ENCODE measurements at regions not wholly inside any gene's neighbourhood (a gene's known extent, or its start where the extent isn't known, plus 50 kb on each side); places are given as distances from the start of the nearest gene placed in this dataset.
"Not testable (repeated sequence)": the region's sequence is repeated elsewhere in the genome, so short reads cannot be mapped to it uniquely, and the experiment has no call there.

DNA sequence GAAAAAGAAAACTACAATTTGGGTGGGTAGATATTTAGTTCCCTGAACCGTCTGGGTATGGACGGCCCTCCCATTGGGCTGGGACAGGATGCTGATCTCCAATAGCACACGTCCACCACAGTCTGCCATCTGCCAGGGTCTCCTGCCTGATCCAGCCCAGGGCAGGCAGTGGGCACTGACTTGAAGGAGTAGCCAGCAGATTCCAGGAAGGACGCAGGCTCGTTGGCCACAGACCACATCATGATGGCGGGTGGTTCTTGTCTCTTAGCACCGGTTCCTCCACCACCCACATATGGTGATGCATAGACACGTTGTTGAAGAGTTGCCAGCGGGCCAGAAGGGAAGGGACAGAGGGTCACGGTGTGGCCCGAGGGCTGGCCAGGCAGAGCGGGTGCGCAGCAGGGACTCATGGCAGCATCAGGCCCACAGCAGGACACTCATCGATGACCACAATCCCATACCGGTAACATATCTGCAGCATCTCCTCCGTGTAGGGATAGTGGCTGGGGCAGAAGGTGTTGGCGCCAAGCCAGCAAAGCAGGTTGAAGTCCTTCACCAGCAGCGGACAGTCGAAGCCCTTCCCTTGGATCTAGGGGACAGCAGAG, 155.8 kb upstream of the FAM174A start:
- not testable (repeated sequence) for DNase-seq

DNA sequence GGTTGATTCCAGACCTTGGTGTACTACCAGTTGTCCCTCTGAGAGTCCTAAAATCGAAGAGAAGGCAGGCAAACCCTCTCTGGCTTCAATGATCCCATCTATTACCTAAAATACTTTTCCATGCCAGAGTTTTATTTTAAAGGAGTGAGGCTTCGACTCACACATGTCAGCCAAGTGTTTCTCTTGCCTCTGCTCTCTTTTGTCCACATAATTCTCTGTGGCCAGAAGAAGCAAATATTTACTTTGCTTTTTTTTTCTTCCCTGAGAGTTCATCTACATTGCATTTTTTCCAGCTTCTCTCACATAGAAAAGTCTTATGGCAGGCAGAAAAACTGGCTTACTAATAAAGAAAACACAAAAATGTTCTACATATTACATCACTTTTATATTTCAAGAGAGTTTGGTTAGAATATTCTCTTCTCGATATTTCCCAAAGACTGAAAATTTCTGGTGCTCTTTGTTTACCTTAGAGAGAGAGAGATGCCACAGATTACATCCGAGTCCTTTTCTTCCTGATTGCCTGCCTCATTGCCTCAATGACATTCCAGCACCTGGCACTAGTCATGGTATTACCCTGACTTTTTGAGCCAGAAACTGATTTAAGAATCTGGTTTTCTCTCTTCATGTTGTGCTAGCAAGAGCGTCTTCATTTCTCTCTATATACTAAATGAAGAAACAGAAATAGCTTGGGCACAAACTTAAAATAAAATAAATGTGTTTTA, 170.3 kb upstream of the FAM174A start:
- not testable (repeated sequence) for DNase-seq

DNA sequence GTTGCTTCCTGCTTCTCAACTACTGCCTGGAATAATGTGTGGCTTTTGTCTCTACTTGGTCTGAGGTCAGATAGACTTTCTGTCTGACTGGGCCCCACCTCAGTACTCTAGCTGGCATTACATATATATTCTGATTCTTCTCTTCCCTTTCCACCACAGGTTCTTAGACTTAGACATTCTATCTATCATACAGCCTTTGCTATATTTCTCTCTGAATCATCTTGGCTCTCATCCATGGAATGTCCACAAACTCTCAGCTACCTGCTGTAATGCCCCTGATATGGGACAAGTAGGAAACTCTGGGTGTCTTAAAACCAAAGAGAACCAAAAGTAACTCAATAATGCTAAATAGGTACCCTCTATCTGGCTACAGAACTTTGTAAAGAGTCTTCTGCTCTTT, 170.8 kb upstream of the FAM174A start:
- DNase-seq = not testable (repeated sequence)

DNA sequence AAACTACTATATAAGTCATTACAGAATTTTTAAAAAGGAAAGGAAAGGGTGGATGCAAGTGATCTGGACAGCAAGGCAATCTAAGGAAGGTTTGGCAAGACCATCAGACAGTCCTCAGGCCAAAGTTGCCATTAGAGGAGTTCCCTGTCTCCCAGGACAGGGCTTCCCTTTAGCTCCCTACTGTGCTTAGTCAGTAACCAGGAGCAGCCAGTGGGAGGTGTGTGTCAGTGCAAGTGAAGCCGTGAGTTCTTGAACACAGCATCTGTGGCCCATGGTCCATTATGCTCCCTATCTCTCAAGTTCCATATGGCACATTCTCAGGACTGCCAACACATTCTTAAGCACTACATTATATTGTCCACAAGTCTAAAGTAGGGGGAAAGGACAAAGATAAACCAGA, 175.2 kb upstream of the FAM174A start:
- not testable (repeated sequence) for DNase-seq

DNA sequence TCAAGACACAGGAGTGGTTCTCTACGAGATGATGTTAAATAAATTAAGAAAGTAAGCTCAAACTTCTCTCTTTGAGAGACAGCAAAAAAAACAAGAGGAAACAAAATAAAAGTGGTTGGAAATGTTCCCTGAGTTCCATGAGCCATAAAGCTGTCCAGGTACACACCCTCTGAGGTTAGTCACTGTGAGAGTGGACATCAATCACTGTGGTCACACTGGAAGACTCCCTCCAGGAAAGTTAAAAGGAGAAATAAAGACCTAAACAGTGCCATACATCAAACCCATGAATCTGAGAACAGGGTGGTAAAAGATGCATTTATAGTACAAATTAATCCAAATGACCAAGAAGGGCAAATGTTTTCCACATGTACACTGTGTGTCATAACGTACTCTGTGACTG, 188.9 kb upstream of the FAM174A start:
- not testable (repeated sequence) for DNase-seq

DNA sequence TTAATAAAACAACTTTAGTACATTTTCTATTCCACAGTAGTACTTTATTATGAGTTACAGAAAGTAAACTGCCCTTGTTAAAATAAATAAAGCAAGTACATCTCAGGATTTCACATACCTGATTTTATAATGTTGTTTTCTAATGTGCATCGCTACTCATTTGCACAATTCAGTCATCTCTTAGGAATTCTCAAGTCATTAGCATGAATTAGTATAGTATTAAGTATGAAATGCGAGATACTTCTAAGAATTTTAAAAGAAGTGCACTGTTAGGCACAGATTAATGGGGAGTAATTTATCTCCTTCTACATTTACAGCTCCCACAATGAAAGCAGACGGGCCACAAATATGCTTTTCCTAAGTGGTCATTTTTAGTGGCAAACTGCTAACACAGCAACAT, 193.7 kb upstream of the FAM174A start:
- not testable (repeated sequence) for DNase-seq

DNA sequence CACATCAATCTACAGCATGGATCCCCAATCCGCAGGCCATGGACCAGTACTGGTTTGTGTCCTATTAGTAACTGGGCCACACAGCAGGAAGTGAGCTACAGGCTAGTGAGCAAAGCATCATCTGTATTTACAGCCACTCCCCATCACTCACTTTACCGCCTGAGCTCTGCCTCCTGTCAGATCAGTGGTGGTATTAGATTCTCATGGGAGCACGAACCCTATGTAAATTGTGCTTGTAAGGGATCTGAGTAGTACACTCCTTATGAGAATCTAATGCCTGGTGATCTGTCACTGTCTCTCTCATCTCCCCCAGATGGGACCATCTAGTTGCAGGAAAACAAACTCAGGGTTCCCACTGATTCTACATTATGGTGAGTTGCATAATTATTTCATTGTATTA, 212.7 kb upstream of the FAM174A start:
- no peak for DNase-seq

DNA sequence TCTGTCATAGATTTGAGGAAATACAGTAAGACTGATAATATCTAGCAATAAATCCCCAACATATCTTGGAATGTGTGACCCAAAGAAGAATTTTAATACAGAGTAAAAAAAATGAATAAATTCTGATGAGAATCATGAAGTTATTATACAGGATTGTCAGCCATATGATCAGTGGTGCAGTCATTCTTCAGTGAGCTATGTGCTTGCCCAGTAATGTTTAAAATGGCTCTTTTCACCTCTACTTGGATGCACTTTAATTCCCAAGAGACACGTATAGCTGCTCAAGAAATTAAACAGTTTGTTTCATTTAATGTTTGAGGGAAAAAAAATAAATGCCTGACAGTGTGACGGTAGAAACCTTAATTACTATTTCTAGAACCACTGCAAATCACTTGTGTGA, 215.3 kb upstream of the FAM174A start:
- no peak for DNase-seq

DNA sequence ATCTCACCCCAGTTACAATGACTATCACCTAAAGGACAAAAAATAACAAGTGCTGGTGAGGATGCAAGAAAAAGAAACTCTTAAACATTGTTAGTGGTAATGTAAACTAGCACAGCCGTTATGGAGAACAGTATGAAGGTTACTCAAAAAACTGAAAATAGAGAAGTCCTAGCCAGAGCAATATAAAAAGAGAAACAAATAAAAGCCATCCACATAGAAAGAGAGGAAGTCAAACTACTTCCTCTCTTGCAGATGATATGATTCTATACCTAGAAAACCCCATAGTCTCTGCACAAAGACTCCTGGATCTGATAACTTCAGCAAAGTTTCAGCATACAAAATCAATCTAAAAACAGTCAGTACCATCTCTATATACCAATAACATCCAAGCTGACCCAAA, 221.5 kb upstream of the FAM174A start:
- DNase-seq = peak; percentile 9 to 69

DNA sequence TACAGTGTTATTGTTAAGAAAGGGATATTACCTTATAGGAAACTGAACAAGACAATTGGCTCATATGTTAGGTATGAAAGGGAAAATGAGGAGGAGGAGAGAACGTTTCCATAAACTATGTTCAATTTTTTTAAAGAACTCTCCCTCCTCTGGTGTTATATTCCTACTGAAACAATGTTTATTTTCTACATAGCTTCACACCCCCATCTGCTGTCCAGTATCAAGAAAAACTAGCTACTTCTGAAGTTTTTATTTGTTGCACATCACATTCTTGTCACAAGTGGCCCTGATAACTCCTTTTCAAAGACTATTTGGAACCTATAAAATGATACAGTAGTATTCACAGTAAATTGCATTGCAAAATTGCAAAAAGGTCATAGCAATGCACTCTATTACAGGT, 223.4 kb upstream of the FAM174A start:
- DNase-seq = no peak

DNA sequence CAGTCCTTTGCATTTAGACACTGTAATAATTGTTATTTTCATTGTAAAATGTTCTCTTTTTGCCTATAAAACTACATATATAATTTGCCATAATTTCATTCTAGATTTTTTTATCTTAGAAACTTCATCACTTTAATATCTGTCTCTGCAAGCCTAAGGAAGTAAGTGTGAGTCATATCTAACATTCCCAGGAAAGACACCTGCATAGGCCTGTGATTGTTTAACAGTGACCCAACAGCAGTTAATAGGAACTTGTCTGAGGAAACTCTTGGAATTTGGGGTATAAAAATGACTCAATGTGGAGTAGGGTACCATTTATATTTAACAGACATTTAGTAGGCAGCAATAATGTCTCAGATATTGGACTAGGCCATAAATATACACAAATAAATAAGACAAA, 229.2 kb upstream of the FAM174A start:
- no peak for DNase-seq

DNA sequence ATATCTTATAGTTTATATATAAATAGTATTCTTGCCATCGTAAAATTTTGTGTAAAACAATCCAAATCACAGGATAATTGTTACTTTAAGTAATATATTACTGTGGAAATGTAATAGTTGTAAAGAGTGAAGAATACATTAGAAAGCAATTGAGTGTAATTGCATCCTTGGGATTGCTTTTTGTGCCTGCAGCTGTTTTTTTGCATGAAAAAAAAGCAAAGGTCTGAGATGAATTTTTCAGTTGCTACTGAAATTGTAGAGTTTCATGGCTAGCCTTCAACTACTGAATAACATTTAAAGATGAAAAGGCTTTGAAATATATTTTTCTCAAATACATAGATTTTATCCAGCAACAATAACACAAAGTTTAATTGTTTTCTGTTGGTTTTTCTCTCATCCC, 232.0 kb upstream of the FAM174A start:
- DNase-seq = no peak

DNA sequence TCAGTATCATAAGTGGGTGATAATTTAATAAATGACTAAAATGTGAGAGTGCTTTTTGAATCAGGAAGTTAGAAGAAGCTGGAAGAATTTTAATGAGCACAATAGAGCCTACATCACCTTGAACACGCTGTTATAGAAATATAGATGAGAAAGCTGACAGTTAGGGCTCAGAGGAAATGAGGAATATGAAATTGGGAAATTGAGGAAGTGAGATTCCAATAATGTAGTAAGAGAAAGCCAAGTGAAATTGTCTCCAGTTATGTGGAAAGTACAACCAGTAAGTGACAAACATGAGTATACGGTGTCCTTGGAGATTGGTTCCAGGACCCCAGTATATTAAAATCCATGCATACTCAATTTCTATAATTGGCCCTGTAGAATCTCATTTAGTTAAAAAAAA, 235.9 kb upstream of the FAM174A start:
- DNase-seq = peak; percentile 10 to 48

DNA sequence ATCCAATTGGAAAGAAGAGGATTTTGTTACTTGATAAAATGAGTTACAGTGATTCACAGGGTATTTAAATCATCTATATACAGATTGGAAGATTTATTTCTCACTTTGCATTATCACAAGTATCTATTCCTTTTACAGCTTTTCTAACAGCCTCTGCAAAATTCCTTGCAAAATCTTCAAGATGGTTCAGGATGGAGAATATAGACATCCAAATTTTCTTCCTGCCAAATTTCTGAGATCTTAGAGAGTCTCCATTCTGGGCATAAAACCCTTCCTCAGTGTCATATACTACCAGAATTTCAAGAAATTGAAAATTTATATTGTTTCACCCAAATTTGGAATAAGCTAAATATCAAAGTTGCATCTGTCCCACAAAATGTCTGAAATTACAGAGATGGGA, 259.1 kb upstream of the FAM174A start:
- DNase-seq = no peak

DNA sequence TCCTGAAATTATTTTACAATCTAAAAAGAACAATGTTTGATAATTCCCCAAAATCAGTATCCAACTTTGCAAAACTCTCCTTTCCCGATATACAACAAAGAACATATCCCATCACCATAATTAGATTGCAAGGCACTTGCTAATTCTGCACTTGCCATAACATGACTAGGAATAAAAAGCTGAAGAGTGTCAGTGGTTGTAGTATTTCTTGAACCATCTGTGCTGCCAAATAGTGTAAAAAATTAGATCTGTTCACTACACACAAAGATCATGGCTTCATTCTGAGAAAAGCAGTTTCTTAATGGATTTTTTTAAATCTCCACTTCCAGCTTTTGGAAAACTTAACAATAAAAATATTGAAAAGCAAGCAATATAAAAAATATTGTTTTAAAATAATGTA, 259.5 kb upstream of the FAM174A start:
- no peak for DNase-seq

DNA sequence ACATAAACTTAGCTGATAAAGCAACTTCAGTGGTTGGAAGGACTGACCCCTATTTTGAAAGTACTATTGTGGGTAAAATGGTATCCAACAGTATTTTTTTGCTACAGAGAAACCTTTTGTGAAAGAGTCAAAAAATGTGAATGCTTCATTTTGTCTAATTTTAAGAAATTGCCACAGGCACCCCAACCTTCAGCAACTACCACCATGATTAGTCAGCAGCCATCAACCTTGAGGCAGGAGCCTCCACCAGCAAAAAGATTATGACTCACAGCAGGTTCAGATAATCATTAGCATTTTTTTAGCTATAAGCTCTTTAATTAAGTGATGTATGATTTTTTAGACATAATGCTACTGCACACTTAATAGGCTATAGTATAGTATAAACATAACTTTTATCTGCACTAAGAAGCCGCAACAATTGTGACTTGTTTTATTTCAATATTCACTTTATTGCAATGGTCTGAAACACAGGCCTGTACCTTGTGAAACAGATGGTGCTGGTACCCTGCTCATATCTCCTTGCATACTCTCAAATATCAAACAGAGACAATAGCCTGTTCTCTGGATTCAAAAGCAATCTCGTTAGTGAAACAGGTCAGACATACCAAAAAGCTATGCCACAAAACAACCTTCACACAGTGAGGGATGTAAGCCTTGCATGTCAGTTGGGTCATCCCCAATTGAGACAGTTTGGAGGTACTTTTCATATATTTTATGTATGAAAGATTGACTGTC, 261.2 kb upstream of the FAM174A start:
- no peak for DNase-seq

DNA sequence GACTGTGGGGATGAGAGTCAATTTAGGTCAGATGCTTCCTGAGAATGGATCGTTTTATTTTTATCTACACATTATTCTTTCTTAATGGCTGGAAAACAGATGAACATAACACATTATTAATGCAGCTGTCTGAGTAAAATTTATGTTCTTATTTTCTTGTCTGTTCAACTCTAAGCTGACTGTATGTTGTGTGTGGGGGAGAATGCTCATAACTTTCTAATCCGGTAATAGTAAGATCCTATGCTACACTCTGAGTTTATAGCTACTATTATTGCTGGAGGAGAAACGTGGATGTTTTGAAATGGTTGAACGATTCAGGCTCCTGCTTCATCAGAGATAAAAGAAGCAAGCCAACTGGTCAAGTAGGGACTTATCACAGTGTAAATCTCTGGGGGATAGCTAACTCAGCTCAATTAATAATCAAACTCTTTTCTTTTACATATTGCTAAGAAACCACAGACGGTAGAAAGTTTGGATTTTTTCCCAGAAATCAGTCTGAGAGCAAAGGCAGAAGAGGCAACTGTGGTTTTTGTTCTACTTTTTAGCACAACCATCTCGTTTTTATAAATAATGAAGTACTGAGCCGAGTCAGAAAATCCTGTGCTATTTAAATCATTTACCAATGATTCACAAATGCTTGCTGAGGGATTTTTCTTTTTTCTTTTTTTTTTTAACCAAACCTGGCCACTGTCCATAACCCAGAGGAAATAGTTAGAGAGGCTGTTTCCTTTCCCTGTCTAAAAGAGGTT, 265.0 kb upstream of the FAM174A start:
- DNase-seq = no peak

DNA sequence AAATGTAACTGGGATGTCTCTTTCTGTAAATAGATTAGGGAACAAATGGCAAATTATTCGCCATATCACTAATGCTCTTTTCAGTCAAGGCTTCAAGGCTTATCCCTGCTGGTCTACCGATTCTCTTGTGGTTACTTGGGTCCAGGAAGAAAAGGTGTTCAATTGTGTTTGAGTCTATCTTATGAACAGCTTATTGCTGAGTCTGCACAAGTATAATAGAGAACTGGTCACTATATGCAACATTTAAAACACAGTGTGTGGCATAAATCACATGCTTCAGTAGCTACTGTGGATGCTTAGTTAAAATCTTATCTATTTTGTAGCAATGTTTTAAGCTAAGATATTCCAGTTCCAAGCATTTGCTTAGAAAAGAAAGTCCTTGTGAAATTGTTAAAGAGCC, 274.2 kb upstream of the FAM174A start:
- no peak for DNase-seq

DNA sequence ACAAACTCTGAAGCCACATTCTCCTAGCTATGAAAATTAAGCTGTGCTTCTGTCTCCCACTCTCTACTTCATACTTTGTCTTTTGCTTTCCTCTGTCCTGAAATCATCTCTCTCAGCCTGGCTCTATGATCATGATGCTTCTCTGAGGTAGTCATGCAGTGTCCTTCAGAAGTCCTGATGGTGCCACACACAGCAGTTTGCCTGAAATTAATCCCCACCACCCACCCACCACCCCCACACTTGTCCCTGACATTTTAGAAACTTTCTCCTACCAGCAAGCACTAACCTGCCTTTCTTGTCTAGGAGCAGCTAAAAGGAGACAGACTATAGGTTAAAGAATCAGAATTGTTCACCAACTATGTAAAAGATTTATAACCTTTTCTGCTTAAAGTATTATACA, 282.2 kb upstream of the FAM174A start:
- no peak for DNase-seq

DNA sequence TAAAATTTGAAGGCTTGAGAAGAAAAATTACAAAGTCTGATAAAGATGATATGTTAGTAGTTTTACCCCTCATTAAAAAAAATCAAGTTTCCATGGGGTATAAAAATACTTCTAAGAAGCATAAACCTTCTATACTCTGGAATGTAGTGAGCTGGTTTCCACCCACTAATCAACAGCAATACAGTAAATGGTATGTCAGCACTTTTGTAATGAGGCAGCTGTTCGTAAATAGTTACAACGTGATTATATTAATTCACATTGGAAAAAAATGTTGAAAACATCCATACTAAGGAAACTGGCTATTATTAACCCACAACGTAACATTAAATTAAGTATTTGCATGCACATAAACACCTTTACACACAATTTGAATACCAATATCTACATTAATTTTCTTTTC, 283.1 kb upstream of the FAM174A start:
- no peak for DNase-seq

DNA sequence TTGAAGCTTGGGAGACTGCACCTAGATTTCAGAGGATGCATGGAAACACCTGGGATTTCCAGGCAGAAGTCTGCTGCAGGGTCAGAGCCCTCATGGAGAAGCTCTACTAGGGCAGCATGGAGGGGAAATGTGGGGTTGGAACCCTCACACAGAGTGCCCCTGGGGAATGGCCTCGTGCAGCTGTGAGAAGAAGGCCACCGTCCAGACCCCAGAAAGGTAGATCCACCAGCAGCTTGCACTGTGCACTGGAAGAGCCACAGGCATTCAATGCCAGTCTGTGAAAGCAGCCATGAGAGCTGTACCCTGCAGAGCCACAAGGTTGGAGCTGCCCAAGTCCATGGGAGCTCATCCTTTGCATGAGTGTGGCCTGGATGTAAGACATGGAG, 285.3 kb upstream of the FAM174A start:
- DNase-seq = no peak

DNA sequence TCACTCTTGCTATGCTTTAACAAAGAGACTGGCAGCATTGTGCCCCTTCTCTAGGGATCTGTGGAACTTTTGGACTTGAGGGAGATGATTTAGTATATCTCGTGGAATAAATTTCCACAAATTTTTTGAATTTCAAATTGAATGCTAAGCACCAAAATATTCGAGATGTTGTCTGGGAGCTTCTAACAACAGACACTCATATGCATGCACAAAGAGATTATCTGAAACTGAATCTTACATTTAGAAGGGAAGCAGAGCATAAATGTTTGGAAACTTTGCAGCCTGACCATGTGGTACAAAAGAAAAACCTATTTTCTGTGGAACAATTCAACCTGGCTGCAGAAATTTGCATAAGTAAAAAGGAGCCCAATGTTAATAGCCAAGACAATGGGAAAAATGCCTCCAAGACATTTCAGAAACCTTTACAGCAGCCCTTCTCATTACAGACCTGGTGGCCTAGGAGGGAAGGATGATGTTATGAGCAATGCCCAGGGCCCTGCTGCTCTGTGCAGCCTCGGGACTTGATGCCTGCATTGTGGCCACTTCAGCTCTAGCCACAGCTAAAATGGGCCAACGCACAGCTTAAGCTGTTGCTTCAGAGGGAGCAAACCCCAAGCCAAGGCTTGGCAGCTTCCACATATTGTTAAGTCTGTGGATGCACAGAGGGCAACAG, 285.8 kb upstream of the FAM174A start:
- DNase-seq = no peak

DNA sequence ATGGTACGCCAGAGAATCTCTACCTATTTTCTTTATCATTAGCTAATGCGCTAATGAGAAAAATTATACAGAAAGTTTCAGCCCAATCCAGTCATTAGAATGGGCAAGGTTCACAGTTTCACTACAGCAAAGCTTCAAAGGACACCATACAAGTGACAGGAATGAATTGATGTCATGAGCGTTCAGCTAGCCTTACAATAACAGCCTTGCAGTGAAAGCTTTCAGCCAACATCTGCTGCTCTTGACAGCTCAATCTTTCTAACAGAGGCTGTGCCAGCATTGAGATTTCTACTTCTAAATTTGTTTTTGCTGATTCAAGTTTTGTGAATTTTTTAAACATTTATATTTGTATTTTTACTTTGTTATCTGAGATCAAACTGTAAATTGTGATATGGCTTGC, 302.4 kb upstream of the FAM174A start:
- DNase-seq = no peak
